Endodermal cell (in vitro differentiated cells): ENCODE measurements at regions not wholly inside any gene's neighbourhood (a gene's known extent, or its start where the extent isn't known, plus 50 kb on each side); places are given as distances from the start of the nearest gene placed in this dataset.

ENCODE experiments used
- DNase-seq: peaks from one replicate; pipeline ENCODE4 v3.0.0-alpha.2; 2017
- H3K27ac ChIP-seq: 2 replicates; pipeline ENCODE4 v1.5.1; 2013; ENCODE audit warnings: mild to moderate bottlenecking, low read depth, low read length, moderate library complexity
- H3K27me3 ChIP-seq: 2 replicates; pipeline ENCODE4 v1.6.1; 2013; ENCODE audit warnings: mild to moderate bottlenecking, low read length, moderate library complexity; ENCODE audit not compliant: insufficient read depth, control insufficient read depth, poor library complexity, severe bottlenecking
- H3K36me3 ChIP-seq: 2 replicates; pipeline ENCODE4 v1.7.0; 2013; ENCODE audit warnings: mild to moderate bottlenecking, low read length, moderate library complexity; ENCODE audit not compliant: control insufficient read depth, insufficient read depth
- H3K4me1 ChIP-seq: one replicate; pipeline ENCODE4 v1.7.0; 2013; ENCODE audit warnings: low read length; ENCODE audit not compliant: control insufficient read depth, insufficient read depth
- H3K4me3 ChIP-seq: 2 replicates; pipeline ENCODE4 v1.5.1; 2013; ENCODE audit warnings: mild to moderate bottlenecking, low read length, moderate library complexity
- H3K9ac ChIP-seq: 2 replicates; pipeline ENCODE4 v1.6.1; 2013; ENCODE audit warnings: mild to moderate bottlenecking, low read length, moderate library complexity; ENCODE audit not compliant: poor library complexity, severe bottlenecking; ENCODE audit errors: extremely low read depth
- H3K9me3 ChIP-seq: 2 replicates; pipeline ENCODE4 v1.6.1; 2013; ENCODE audit warnings: mild to moderate bottlenecking, low read length, moderate library complexity; ENCODE audit not compliant: control insufficient read depth
- H3K27ac Mint-ChIP-seq: 2 replicates; pipeline ENCODE4 v1.8.0; 2020; ENCODE audit warnings: mixed read lengths
- H3K27me3 Mint-ChIP-seq: 2 replicates; pipeline ENCODE4 v1.8.0; 2021; ENCODE audit warnings: mild to moderate bottlenecking, mixed read lengths; ENCODE audit not compliant: insufficient read depth
- H3K36me3 Mint-ChIP-seq: 2 replicates; pipeline ENCODE4 v1.8.0; 2020; ENCODE audit warnings: low read depth, mixed read lengths
- H3K4me1 Mint-ChIP-seq: 2 replicates; pipeline ENCODE4 v1.8.0; 2020; ENCODE audit warnings: mixed read lengths
- H3K4me3 Mint-ChIP-seq: 2 replicates; pipeline ENCODE4 v1.8.0; 2020; ENCODE audit warnings: mild to moderate bottlenecking, moderate library complexity, mixed read lengths
- H3K9me3 Mint-ChIP-seq: 2 replicates; pipeline ENCODE4 v1.8.0; 2020; ENCODE audit warnings: mild to moderate bottlenecking, mixed read lengths
- WGBS, 2 experiments: methylation state at CpG; one replicate each; pipeline versions ENCODE4 v1.1.5 to v1.1.7; 2013; ENCODE audit warnings: missing lambda C conversion rate in 2 of 2, mixed read lengths in 1 of 2; ENCODE audit not compliant: insufficient coverage in 1 of 2, insufficient read length in 1 of 2; 5-methylcytosine and 5-hydroxymethylcytosine counted together
- TF ChIP-seq, protein P1 (sequence below): fragments of 200-600 bp; sonication (generic); conservative IDR thresholded peaks from 2 replicates; pipeline ENCODE4 v1.5.0; 2021; ENCODE audit warnings: antibody characterized with exemption, mild to moderate bottlenecking

DNA sequence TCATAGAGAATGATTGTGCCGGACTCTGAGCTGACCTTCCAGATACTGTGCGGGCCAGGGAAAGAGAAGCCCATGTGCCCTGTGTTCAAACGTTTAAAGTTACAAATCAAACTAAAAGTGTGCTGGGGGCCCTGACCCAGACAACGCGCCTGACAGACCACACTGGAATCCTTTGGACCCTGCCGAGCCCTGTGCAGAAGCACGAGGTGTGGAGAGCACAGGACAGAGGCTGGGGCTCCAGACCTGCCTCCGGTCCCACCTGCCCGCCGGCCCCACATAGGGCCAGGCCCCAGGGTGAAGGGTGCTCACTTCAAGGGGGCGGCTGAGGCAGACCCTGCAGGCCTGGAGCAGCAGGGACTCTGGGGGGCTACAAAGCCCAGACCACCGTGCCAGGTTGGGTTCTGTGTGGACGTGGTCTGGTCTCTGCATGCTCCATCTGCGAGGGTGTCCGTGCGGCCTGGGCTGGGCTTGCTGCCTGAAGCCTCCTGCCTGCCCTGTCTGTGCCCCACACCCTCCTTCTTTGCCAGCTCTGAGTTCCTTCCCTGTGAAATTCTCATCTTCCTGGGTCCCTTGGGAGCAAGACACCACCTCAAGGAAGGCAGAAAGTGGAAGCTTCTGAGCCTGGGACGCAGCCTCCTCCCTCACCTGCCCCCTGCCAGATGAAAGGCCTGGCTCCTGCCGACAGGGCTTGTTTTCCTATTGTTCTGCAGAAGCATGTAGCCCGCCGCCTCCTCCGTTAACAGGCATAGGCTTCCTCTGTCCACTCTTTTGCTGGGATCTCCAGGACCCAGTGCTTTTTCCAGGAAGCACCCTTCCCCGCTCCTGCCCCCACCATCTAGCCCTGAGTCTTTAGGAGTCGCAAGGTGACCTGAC lies 186.2 kb downstream of the ERMARD start:
- Mint-ChIP-seq H3K36me3 (no peaks in the 10 kb centered on the region), H3K27me3 (peaks cover 7% of the 10 kb centered on the region), H3K4me3 (no peak overlapping the region), H3K27ac (no peak overlapping the region), H3K9me3 (no peaks in the 10 kb centered on the region), H3K4me1 (peaks cover 4% of the 10 kb centered on the region)
- DNase-seq, result no peak
- H3K27me3 ChIP-seq, result no peaks in the 10 kb centered on the region
- 87 to 89% methylated on average over 17 to 23 of the region's 23 CpGs for WGBS, 2 experiments
- no peaks in the 10 kb centered on the region for H3K36me3 ChIP-seq
- H3K9me3 ChIP-seq, result no peaks in the 10 kb centered on the region
- no peak overlapping the region for H3K9ac ChIP-seq
- TF ChIP-seq, protein P1, sequence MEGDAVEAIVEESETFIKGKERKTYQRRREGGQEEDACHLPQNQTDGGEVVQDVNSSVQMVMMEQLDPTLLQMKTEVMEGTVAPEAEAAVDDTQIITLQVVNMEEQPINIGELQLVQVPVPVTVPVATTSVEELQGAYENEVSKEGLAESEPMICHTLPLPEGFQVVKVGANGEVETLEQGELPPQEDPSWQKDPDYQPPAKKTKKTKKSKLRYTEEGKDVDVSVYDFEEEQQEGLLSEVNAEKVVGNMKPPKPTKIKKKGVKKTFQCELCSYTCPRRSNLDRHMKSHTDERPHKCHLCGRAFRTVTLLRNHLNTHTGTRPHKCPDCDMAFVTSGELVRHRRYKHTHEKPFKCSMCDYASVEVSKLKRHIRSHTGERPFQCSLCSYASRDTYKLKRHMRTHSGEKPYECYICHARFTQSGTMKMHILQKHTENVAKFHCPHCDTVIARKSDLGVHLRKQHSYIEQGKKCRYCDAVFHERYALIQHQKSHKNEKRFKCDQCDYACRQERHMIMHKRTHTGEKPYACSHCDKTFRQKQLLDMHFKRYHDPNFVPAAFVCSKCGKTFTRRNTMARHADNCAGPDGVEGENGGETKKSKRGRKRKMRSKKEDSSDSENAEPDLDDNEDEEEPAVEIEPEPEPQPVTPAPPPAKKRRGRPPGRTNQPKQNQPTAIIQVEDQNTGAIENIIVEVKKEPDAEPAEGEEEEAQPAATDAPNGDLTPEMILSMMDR, result no peak
- no peak overlapping the region for H3K27ac ChIP-seq
- H3K4me3 ChIP-seq, result no peak overlapping the region
- H3K4me1 ChIP-seq, result peaks cover 5% of the 10 kb centered on the region

- 90 to 93% methylated on average over 31 to 34 of the region's 34 CpGs for WGBS, 2 experiments
- no peak for DNase-seq
- H3K36me3 ChIP-seq, result no peaks in the 10 kb centered on the region
These were observed 185.0 kb downstream of the ERMARD start for GRCh38 chr6:169936355-169936975.

DNA sequence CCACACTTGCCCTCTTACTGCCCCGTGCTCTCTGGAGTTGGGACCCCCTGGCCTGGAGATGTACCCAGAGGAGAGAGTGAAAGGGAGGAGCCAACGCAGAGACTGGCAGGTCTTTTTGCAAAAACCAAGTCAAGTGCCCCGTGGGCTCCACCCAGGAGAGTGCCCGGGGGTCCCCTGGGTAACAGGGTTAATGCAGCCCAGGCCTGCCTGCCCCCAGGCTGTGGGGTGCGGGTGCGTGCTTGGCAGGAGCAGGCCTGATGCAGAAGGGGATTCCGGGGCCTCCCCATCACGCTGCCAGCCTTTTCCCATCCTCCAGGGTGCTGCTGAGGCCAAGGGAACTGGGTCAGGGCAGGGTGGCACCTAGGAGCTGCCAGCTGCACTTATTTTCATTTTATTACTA lies 184.4 kb downstream of the ERMARD start:
- no peak for DNase-seq
- Mint-ChIP-seq H3K4me1 (peaks cover 6% of the 10 kb centered on the region), H3K4me3 (no peak overlapping the region), H3K36me3 (no peaks in the 10 kb centered on the region), H3K27ac (no peak overlapping the region), H3K27me3 (peaks cover 4% of the 10 kb centered on the region), H3K9me3 (no peaks in the 10 kb centered on the region)
- Histone ChIP-seq H3K4me3 (no peak overlapping the region), H3K9ac (no peak overlapping the region), H3K36me3 (no peaks in the 10 kb centered on the region), H3K27me3 (no peaks in the 10 kb centered on the region), H3K9me3 (no peaks in the 10 kb centered on the region), H3K27ac (no peak overlapping the region), H3K4me1 (peaks cover under 1% of the 10 kb centered on the region)
- TF ChIP-seq, protein P1, result no peak
- WGBS, 2 experiments, result 87 to 95% methylated on average over 8 of the region's 8 CpGs

More at GRCh38 chr6:169936355-169936975, 185.0 kb downstream of the ERMARD start:
- Mint-ChIP-seq H3K36me3 (no peaks in the 10 kb centered on the region), H3K27ac (no peak overlapping the region), H3K4me3 (no peak overlapping the region), H3K4me1 (peaks cover 6% of the 10 kb centered on the region), H3K27me3 (peaks cover 4% of the 10 kb centered on the region), H3K9me3 (no peaks in the 10 kb centered on the region)
- Histone ChIP-seq H3K9ac (no peak overlapping the region), H3K27me3 (no peaks in the 10 kb centered on the region), H3K9me3 (no peaks in the 10 kb centered on the region), H3K4me3 (no peak overlapping the region), H3K4me1 (peaks cover 5% of the 10 kb centered on the region), H3K27ac (no peak overlapping the region)
- TF ChIP-seq, protein P1, result no peak
